HAP-1 (cell line): ENCODE measurements at regions not wholly inside any gene's neighbourhood (a gene's known extent, or its start where the extent isn't known, plus 50 kb on each side); places are given as distances from the start of the nearest gene placed in this dataset.

Source experiments
- DNase-seq, 2 experiments: peaks; one replicate each; pipeline ENCODE4 v3.0.0-alpha.2; 2016 to 2020; ENCODE audit warnings: low spot score in 2 of 2
- H3K27me3 ChIP-seq: fragments of 250-450 bp; sonication (Bioruptor Pico); 2 replicates; pipeline ENCODE4 v1.5.1; 2020; ENCODE audit warnings: low read depth, mild to moderate bottlenecking, moderate library complexity
- H3K36me3 ChIP-seq: fragments of 250-450 bp; sonication (Bioruptor Pico); replicated peaks from 2 replicates; pipeline ENCODE4 v1.5.1; 2020; ENCODE audit warnings: mild to moderate bottlenecking
- H3K4me1 ChIP-seq: fragments of 250-450 bp; sonication (Bioruptor Pico); 2 replicates; pipeline ENCODE4 v1.5.1; 2020; ENCODE audit warnings: mild to moderate bottlenecking
- H3K4me3 ChIP-seq: fragments of 250-450 bp; sonication (Bioruptor Pico); 2 replicates; pipeline ENCODE4 v1.5.1; 2020; ENCODE audit warnings: mild to moderate bottlenecking, moderate library complexity
- H3K9me3 ChIP-seq: fragments of 250-450 bp; sonication (Bioruptor Pico); 2 replicates; pipeline ENCODE4 v1.5.1; 2020; ENCODE audit warnings: mild to moderate bottlenecking, moderate library complexity
- in situ Hi-C: fragments of 300-500 bp; cut with MboI; formaldehyde crosslinking; loops from 3 replicates; pipeline ENCODE4 v1.14.3; 2020; ENCODE audit warnings: low sequenced_read_pairs, inconsistent platforms, mixed read lengths

GRCh38 chr13:48181482-48182145 is 51.4 kb upstream of the ITM2B start:
- no peak for DNase-seq
- in situ Hi-C loops, result no loop called here
- Histone ChIP-seq H3K9me3 (no peaks in the 10 kb centered on the region), H3K27me3 (no peaks in the 10 kb centered on the region), H3K36me3 (no peaks in the 10 kb centered on the region), H3K4me3 (no peak overlapping the region), H3K4me1 (peaks cover 4% of the 10 kb centered on the region; the same call in 1 of the 2 replicates)

GRCh38 chr13:48178126-48178525 is 54.9 kb upstream of the ITM2B start:
- Histone ChIP-seq H3K9me3 (no peaks in the 10 kb centered on the region), H3K36me3 (no peaks in the 10 kb centered on the region), H3K4me3 (no peak overlapping the region), H3K4me1 (peaks cover 4% of the 10 kb centered on the region; the same call in 1 of the 2 replicates), H3K27me3 (no peaks in the 10 kb centered on the region)
- no peak for DNase-seq
- in situ Hi-C loops, result no loop called here

DNA sequence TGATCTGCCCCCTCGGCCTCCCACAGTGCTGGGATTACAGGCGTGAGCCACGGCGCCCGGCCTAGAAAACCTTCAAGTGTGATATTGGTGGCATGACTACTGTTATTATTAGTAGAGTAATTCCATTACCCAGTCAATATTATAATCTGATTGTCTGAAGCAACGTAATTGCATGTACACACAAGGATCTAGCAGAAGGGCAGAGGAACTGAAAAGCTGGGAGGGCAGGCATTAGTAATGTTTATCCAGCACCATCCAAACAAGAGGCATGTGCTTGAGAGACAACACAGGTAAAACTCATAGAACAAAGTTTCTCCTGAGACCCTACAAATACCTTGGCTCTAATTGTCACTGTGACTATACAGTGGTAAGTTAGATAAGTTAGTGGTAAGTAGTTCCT is 56.2 kb upstream of the ITM2B start:
- DNase-seq, result no peak
- H3K4me1 ChIP-seq, result peaks cover 4% of the 10 kb centered on the region; the same call in 1 of the 2 replicates
- H3K9me3 ChIP-seq, result no peaks in the 10 kb centered on the region
- H3K27me3 ChIP-seq, result no peaks in the 10 kb centered on the region
- no peak overlapping the region for H3K4me3 ChIP-seq
- no peaks in the 10 kb centered on the region for H3K36me3 ChIP-seq
- in situ Hi-C loops, result no loop called here

GRCh38 chr13:48175185-48175584 is 57.8 kb upstream of the ITM2B start:
- Histone ChIP-seq H3K9me3 (no peaks in the 10 kb centered on the region), H3K36me3 (no peaks in the 10 kb centered on the region), H3K4me1 (peaks cover 4% of the 10 kb centered on the region; the same call in 1 of the 2 replicates), H3K4me3 (no peak overlapping the region), H3K27me3 (no peaks in the 10 kb centered on the region)
- in situ Hi-C loops, result no loop called here
- no peak for DNase-seq

DNA sequence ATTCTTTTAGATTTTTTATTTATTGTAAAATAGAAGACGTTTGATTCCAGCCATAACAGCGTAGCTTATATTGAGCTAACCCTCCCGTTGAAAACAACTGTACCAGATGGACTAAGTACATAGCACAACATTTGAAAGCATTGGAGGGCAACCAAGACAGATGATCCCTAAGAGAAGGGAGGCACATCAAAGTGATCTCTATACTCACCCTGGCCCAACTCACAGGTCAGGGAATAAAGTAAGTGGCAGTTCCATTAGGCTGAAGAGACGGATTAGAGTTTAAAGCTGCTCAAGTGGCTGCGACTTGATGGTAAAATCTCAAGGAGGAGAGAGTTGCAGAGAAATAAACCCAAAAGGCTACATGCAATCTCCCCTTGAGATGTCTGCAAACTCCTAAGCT is 65.1 kb upstream of the ITM2B start:
- H3K27me3 ChIP-seq, result no peaks in the 10 kb centered on the region
- no peak for DNase-seq
- no peak overlapping the region for H3K4me3 ChIP-seq
- peaks cover 5% of the 10 kb centered on the region for H3K4me1 ChIP-seq
- in situ Hi-C loops, result no loop called here
- H3K9me3 ChIP-seq, result no peaks in the 10 kb centered on the region
- no peaks in the 10 kb centered on the region for H3K36me3 ChIP-seq

- in situ Hi-C loops, result no loop called here
- no peaks in the 10 kb centered on the region for H3K27me3 ChIP-seq
- no peaks in the 10 kb centered on the region for H3K9me3 ChIP-seq
- H3K4me3 ChIP-seq, result no peak overlapping the region
- no peak for DNase-seq
- H3K4me1 ChIP-seq, result peaks cover 12% of the 10 kb centered on the region
- no peaks in the 10 kb centered on the region for H3K36me3 ChIP-seq
Observed at GRCh38 chr13:48165727-48166126, 67.3 kb upstream of the ITM2B start.

GRCh38 chr13:48165063-48165462 is 67.9 kb upstream of the ITM2B start:
- no peak for DNase-seq
- Histone ChIP-seq H3K9me3 (no peaks in the 10 kb centered on the region), H3K4me3 (no peak overlapping the region), H3K36me3 (no peaks in the 10 kb centered on the region), H3K4me1 (peaks cover 19% of the 10 kb centered on the region), H3K27me3 (no peaks in the 10 kb centered on the region)
- in situ Hi-C loops, result no loop called here

DNA sequence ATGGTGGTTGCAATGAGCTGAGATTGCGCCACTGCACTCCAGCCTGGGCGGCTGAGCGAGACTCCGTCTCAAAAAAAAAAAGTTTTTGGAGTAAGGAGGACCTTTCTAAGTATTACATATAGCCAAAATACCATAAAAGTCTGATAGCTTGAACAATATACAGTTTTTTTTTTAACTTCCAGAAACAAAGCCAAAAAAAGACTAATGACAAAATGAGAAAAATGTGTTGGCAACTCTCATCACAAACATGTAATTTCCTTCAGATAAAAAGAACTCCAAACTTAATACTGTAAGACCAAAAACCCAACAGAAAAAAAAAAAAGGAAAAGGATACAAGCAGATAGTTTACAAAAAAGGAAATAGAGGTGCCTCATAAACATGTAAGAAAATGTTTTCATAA is 68.2 kb upstream of the MED4 start:
- Histone ChIP-seq H3K4me3 (no peak overlapping the region), H3K4me1 (peaks cover 33% of the 10 kb centered on the region), H3K27me3 (no peaks in the 10 kb centered on the region), H3K9me3 (no peaks in the 10 kb centered on the region), H3K36me3 (no peaks in the 10 kb centered on the region)
- in situ Hi-C loops, result no loop called here
- DNase-seq, result no peak

DNA sequence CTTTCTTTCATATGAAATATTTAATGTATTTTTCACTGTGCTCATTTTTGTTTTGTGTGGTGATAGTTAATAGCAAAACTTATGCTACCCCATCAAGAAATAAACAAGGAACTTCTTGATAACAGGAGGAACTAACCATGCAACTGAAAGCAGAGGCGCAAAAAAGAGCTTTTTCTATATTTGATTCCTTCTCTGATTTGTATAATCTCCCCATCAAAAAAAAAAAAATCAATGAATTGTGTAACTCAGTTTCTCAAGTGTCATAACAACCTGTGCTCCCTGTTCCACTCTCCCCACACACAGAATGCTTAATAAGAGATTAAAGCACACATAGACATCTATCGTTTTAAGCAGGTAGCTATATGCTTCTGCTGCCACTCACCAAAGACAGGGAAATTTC is 67.3 kb upstream of the MED4 start:
- DNase-seq, result no peak
- no peaks in the 10 kb centered on the region for H3K27me3 ChIP-seq

GRCh38 chr13:48161530-48162179 is 66.8 kb upstream of the MED4 start:
- no peak overlapping the region for H3K4me3 ChIP-seq
- no peak for DNase-seq
- no peaks in the 10 kb centered on the region for H3K9me3 ChIP-seq
- in situ Hi-C loops, result no loop called here
- peaks cover 33% of the 10 kb centered on the region for H3K4me1 ChIP-seq
- H3K27me3 ChIP-seq, result no peaks in the 10 kb centered on the region
- H3K36me3 ChIP-seq, result no peaks in the 10 kb centered on the region

More for the DNA sequence above, 67.3 kb upstream of the MED4 start:
- no peaks in the 10 kb centered on the region for H3K9me3 ChIP-seq
- H3K36me3 ChIP-seq, result no peaks in the 10 kb centered on the region
- no peak overlapping the region for H3K4me3 ChIP-seq
- peaks cover 33% of the 10 kb centered on the region for H3K4me1 ChIP-seq
- in situ Hi-C loops, result no loop called here

DNA sequence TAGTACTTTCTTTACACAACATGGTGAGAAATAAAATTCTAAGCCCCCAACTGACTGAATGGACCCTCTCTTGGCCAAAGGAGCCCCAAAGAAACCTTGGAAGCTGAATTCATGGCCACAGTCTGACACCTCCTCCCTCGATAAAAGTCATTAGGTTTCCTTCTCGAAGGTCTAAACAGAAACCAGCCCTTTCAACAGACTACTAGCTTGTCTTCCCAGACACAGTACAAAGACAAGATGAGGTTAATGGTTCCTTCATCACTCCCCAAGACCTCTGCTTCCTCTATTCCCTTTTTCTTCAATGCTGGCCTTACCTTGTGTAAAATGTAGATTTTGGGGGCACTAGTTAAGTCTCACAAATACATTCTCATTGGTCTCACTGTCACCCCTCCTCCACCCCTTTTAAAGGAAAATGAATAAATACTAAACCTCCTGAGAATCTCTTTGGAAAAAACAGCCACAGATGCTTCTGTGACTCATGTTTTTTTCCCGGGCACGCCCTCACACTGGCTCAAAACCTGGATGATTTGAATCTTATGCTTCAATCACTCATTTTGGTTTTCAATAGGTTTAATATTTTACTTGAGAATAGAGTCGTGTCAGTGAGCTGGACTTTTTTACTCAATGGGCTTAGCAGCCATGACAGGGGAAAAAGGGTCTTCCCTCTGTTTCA is 65.8 kb upstream of the MED4 start:
- peak; percentile 13 to 25 for DNase-seq
- in situ Hi-C loops, result no loop called here
- no peak overlapping the region for H3K4me3 ChIP-seq
- no peaks in the 10 kb centered on the region for H3K9me3 ChIP-seq
- peaks cover 38% of the 10 kb centered on the region for H3K4me1 ChIP-seq
- H3K36me3 ChIP-seq, result no peaks in the 10 kb centered on the region
- no peaks in the 10 kb centered on the region for H3K27me3 ChIP-seq

DNA sequence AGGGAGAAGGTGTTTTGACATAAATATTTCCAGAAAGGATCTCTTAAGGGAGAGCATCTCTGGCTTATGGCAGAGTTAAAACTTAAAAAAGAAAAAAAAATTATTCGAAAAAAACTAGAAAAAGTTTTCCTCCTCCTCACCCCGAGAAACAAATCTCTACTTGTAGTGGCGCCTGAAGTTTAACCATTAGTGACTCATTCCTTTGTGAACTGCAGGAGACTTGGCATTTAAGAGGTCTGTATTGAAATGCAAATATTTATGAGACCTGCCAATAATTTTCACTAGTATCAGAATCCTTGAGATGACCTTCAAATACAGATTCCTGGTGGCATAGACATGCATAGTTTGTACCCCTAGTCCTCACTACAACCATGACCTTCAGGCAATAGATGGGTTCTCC is 64.9 kb upstream of the MED4 start:
- peak in 1 of 2 experiments; percentile 87 for DNase-seq
- in situ Hi-C loops, result no loop called here
- Histone ChIP-seq H3K27me3 (no peaks in the 10 kb centered on the region), H3K9me3 (no peaks in the 10 kb centered on the region), H3K4me1 (peaks cover 38% of the 10 kb centered on the region), H3K36me3 (no peaks in the 10 kb centered on the region), H3K4me3 (no peak overlapping the region)

- peak; percentile 50 to 68 for DNase-seq
Observed at GRCh38 chr13:48159401-48159800, 64.5 kb upstream of the MED4 start.

GRCh38 chr13:48158915-48159314 is 64.0 kb upstream of the MED4 start:
- Histone ChIP-seq H3K4me3 (no peak overlapping the region), H3K36me3 (no peaks in the 10 kb centered on the region), H3K4me1 (peaks cover 38% of the 10 kb centered on the region), H3K27me3 (no peaks in the 10 kb centered on the region), H3K9me3 (no peaks in the 10 kb centered on the region)
- DNase-seq, result no peak
- in situ Hi-C loops, result no loop called here

More at GRCh38 chr13:48159401-48159800, 64.5 kb upstream of the MED4 start:
- H3K9me3 ChIP-seq, result no peaks in the 10 kb centered on the region
- no peaks in the 10 kb centered on the region for H3K27me3 ChIP-seq
- H3K4me3 ChIP-seq, result no peak overlapping the region
- peaks cover 38% of the 10 kb centered on the region for H3K4me1 ChIP-seq
- no peaks in the 10 kb centered on the region for H3K36me3 ChIP-seq
- in situ Hi-C loops, result no loop called here
